ENCODE measurements at regions not wholly inside any gene's neighbourhood (a gene's known extent, or its start where the extent isn't known, plus 50 kb on each side); places are given as distances from the start of the nearest gene placed in this dataset.
A peak's percentile ranks its signal among the peaks of the same experiment; 100 is the strongest.

DNA sequence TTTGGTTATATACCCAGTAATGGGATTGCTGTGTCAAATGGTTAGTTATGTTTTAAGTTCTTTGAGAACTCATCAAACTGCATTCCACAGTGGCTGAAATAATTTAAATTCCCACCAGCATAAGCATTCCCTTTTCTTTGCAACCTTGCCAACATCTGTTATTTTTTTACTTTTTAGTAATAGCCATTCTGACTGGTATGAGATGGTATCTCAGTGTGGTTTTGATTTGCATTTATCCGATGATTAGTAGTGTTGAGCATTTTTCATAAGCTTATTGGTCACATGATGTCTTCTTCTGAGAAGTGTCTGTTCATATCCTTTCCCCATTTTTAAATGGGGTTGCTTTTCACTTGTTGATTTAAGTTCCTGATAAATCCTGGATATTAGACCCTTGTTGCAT is 435.7 kb upstream of the RIOK2 start:
- H3K79me2 ChIP-seq (ENCODE audit: control insufficient read depth, insufficient read depth, low read length, unreplicated experiment), result no peaks in the 10 kb centered on the region
- no peaks in the 10 kb centered on the region for H3K27me3 ChIP-seq (ENCODE audit: insufficient read depth, low read length)
- no peaks in the 10 kb centered on the region for H3K36me3 ChIP-seq (ENCODE audit: insufficient read depth, low read length)
- H3K4me3 ChIP-seq (ENCODE audit: low read depth, low read length), result no peak overlapping the region
- no peaks in the 10 kb centered on the region for H3K4me1 ChIP-seq (ENCODE audit: control insufficient read depth, insufficient read depth, low read length, unreplicated experiment)
- no peak overlapping the region for H2AFZ ChIP-seq (ENCODE audit: low read length, unreplicated experiment)
- H3K27ac ChIP-seq (ENCODE audit: low read depth, low read length), result no peak overlapping the region

- Histone ChIP-seq H3K27ac (ENCODE audit: low read depth, low read length) (no peak overlapping the region), H3K36me3 (ENCODE audit: insufficient read depth, low read length) (no peaks in the 10 kb centered on the region), H3K79me2 (ENCODE audit: control insufficient read depth, insufficient read depth, low read length, unreplicated experiment) (no peaks in the 10 kb centered on the region), H3K27me3 (ENCODE audit: insufficient read depth, low read length) (no peaks in the 10 kb centered on the region), H3K4me1 (ENCODE audit: control insufficient read depth, insufficient read depth, low read length, unreplicated experiment) (peaks cover 11% of the 10 kb centered on the region), H2AFZ (ENCODE audit: low read length, unreplicated experiment) (no peak overlapping the region), H3K4me3 (ENCODE audit: low read depth, low read length) (no peak overlapping the region)
Observed at GRCh38 chr5:97623441-97623840, 440.4 kb upstream of the RIOK2 start.

DNA sequence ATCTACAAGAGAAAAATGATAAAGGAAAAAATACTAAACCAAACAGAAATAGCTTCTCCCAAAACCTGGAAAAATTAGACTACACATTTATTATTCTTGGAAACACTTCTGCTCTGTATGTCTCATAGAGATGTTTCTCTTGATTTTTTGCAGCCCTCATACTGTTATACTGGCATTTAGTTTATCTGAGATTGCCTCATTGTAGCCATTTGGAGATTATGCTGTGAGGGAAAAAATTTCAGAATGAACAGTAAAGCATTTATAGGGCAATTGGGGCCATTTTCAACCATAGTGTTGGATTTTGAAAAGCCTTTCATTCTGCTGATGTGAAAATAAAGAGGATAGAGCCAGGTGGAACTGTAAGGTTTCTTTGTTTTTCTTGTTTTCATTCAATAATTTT is 441.8 kb upstream of the RIOK2 start:
- Histone ChIP-seq H3K27me3 (ENCODE audit: insufficient read depth, low read length) (no peaks in the 10 kb centered on the region), H3K27ac (ENCODE audit: low read depth, low read length) (no peak overlapping the region), H3K36me3 (ENCODE audit: insufficient read depth, low read length) (no peaks in the 10 kb centered on the region), H3K79me2 (ENCODE audit: control insufficient read depth, insufficient read depth, low read length, unreplicated experiment) (no peaks in the 10 kb centered on the region), H3K4me3 (ENCODE audit: low read depth, low read length) (no peak overlapping the region), H3K4me1 (ENCODE audit: control insufficient read depth, insufficient read depth, low read length, unreplicated experiment) (peaks cover 22% of the 10 kb centered on the region), H2AFZ (ENCODE audit: low read length, unreplicated experiment) (no peak overlapping the region)

- H3K79me2 ChIP-seq (ENCODE audit: control insufficient read depth, insufficient read depth, low read length, unreplicated experiment), result no peaks in the 10 kb centered on the region
- H3K36me3 ChIP-seq (ENCODE audit: insufficient read depth, low read length), result no peaks in the 10 kb centered on the region
- H3K27ac ChIP-seq (ENCODE audit: low read depth, low read length), result no peak overlapping the region
- no peak overlapping the region for H3K4me3 ChIP-seq (ENCODE audit: low read depth, low read length)
- peaks cover 22% of the 10 kb centered on the region for H3K4me1 ChIP-seq (ENCODE audit: control insufficient read depth, insufficient read depth, low read length, unreplicated experiment)
- no peak overlapping the region for H2AFZ ChIP-seq (ENCODE audit: low read length, unreplicated experiment)
- H3K27me3 ChIP-seq (ENCODE audit: insufficient read depth, low read length), result no peaks in the 10 kb centered on the region
Observed at GRCh38 chr5:97627272-97627671, 444.2 kb upstream of the RIOK2 start.

GRCh38 chr5:97628031-97628430 is 445.0 kb upstream of the RIOK2 start:
- Histone ChIP-seq H3K79me2 (ENCODE audit: control insufficient read depth, insufficient read depth, low read length, unreplicated experiment) (no peaks in the 10 kb centered on the region), H3K36me3 (ENCODE audit: insufficient read depth, low read length) (no peaks in the 10 kb centered on the region), H3K4me1 (ENCODE audit: control insufficient read depth, insufficient read depth, low read length, unreplicated experiment) (peaks cover 22% of the 10 kb centered on the region), H3K27ac (ENCODE audit: low read depth, low read length) (no peak overlapping the region), H3K4me3 (ENCODE audit: low read depth, low read length) (no peak overlapping the region), H2AFZ (ENCODE audit: low read length, unreplicated experiment) (peak overlapping the region; percentile 27), H3K27me3 (ENCODE audit: insufficient read depth, low read length) (no peaks in the 10 kb centered on the region)

DNA sequence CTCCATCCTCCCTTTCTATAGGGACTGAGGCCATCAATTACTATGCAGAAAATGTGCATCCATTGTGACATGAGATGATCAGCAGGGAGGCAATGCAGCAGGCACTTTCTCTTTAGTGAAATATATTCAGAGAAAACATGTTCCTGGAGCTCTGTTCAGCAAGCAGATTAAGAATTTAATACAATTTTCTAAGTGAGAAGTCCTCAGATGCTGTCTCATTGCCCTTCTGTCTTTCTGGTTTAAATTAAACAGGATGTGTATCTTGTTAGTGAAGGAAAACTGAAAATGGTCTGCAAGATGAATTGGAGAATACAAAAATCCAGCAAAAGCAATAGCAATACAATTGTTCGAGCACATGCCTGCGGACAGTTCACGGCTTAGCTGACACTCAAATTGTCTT is 445.8 kb upstream of the RIOK2 start:
- Histone ChIP-seq H2AFZ (ENCODE audit: low read length, unreplicated experiment) (peak overlapping the region; percentile 27), H3K27ac (ENCODE audit: low read depth, low read length) (peak overlapping the region; percentile 23), H3K27me3 (ENCODE audit: insufficient read depth, low read length) (no peaks in the 10 kb centered on the region), H3K4me3 (ENCODE audit: low read depth, low read length) (peak overlapping the region; percentile 60), H3K79me2 (ENCODE audit: control insufficient read depth, insufficient read depth, low read length, unreplicated experiment) (no peaks in the 10 kb centered on the region), H3K4me1 (ENCODE audit: control insufficient read depth, insufficient read depth, low read length, unreplicated experiment) (peaks cover 22% of the 10 kb centered on the region), H3K36me3 (ENCODE audit: insufficient read depth, low read length) (no peaks in the 10 kb centered on the region)

GRCh38 chr5:97629276-97629675 is 446.2 kb upstream of the RIOK2 start:
- peak overlapping the region; percentile 23 for H3K27ac ChIP-seq (ENCODE audit: low read depth, low read length)
- H3K4me1 ChIP-seq (ENCODE audit: control insufficient read depth, insufficient read depth, low read length, unreplicated experiment), result peaks cover 22% of the 10 kb centered on the region
- peak overlapping the region; percentile 60 for H3K4me3 ChIP-seq (ENCODE audit: low read depth, low read length)
- H3K27me3 ChIP-seq (ENCODE audit: insufficient read depth, low read length), result no peaks in the 10 kb centered on the region
- H3K79me2 ChIP-seq (ENCODE audit: control insufficient read depth, insufficient read depth, low read length, unreplicated experiment), result no peaks in the 10 kb centered on the region
- peak overlapping the region; percentile 27 for H2AFZ ChIP-seq (ENCODE audit: low read length, unreplicated experiment)
- H3K36me3 ChIP-seq (ENCODE audit: insufficient read depth, low read length), result no peaks in the 10 kb centered on the region

GRCh38 chr5:97635553-97635952 is 452.5 kb upstream of the RIOK2 start:
- H3K4me1 ChIP-seq (ENCODE audit: control insufficient read depth, insufficient read depth, low read length, unreplicated experiment), result no peaks in the 10 kb centered on the region
- peak overlapping the region; percentile 27 for H2AFZ ChIP-seq (ENCODE audit: low read length, unreplicated experiment)
- no peaks in the 10 kb centered on the region for H3K27me3 ChIP-seq (ENCODE audit: insufficient read depth, low read length)
- no peak overlapping the region for H3K27ac ChIP-seq (ENCODE audit: low read depth, low read length)
- H3K79me2 ChIP-seq (ENCODE audit: control insufficient read depth, insufficient read depth, low read length, unreplicated experiment), result no peaks in the 10 kb centered on the region
- no peaks in the 10 kb centered on the region for H3K36me3 ChIP-seq (ENCODE audit: insufficient read depth, low read length)
- H3K4me3 ChIP-seq (ENCODE audit: low read depth, low read length), result no peak overlapping the region

DNA sequence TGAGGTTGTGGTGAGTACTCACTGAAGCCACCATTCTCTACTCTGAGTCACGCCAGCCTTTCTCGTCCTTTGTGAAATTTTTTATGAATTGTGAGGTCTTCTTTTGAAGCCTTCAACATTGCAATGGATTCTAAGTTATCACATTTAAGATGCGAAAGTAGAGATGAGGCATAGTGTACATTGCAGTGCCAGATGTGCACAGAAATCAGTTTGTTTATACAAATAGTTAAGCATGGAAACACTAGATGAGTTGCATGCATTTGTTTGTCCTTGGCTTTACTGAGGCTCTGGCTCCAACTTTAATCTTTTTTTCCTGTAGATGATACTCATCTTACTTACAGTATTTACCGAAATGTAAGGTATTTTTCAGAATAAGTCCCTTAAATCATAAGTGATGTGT is 453.7 kb upstream of the RIOK2 start:
- Histone ChIP-seq H3K4me1 (ENCODE audit: control insufficient read depth, insufficient read depth, low read length, unreplicated experiment) (no peaks in the 10 kb centered on the region), H3K4me3 (ENCODE audit: low read depth, low read length) (no peak overlapping the region), H3K27ac (ENCODE audit: low read depth, low read length) (no peak overlapping the region), H3K79me2 (ENCODE audit: control insufficient read depth, insufficient read depth, low read length, unreplicated experiment) (no peaks in the 10 kb centered on the region), H3K36me3 (ENCODE audit: insufficient read depth, low read length) (no peaks in the 10 kb centered on the region), H2AFZ (ENCODE audit: low read length, unreplicated experiment) (no peak overlapping the region), H3K27me3 (ENCODE audit: insufficient read depth, low read length) (no peaks in the 10 kb centered on the region)

GRCh38 chr5:97641081-97641480 is 458.0 kb upstream of the RIOK2 start:
- no peak overlapping the region for H3K27ac ChIP-seq (ENCODE audit: low read depth, low read length)
- H2AFZ ChIP-seq (ENCODE audit: low read length, unreplicated experiment), result no peak overlapping the region
- no peaks in the 10 kb centered on the region for H3K36me3 ChIP-seq (ENCODE audit: insufficient read depth, low read length)
- no peak overlapping the region for H3K4me3 ChIP-seq (ENCODE audit: low read depth, low read length)
- H3K27me3 ChIP-seq (ENCODE audit: insufficient read depth, low read length), result no peaks in the 10 kb centered on the region
- no peaks in the 10 kb centered on the region for H3K4me1 ChIP-seq (ENCODE audit: control insufficient read depth, insufficient read depth, low read length, unreplicated experiment)
- H3K79me2 ChIP-seq (ENCODE audit: control insufficient read depth, insufficient read depth, low read length, unreplicated experiment), result no peaks in the 10 kb centered on the region

DNA sequence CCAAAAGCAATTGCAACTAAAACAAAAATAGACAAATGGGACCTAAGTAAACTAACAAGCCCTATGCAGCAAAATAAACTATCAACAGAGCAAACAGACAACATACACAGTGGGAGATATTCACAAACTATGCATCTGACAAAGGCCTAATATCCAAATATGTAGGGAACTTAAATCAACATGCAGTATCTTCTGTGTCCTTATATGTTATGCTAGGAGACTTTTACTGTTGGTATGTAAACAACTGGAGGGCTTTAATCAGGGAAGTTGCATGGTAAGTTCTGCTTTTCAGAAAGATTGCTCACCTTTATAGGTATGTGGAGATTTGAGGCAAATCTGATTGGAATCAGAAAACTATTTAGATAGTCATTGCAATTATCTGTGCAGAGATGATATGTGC is 461.2 kb upstream of the RIOK2 start:
- Histone ChIP-seq H3K27ac (ENCODE audit: low read depth, low read length) (no peak overlapping the region), H3K36me3 (ENCODE audit: insufficient read depth, low read length) (peaks cover 5% of the 10 kb centered on the region; the same call in 1 of the 2 replicates), H3K79me2 (ENCODE audit: control insufficient read depth, insufficient read depth, low read length, unreplicated experiment) (no peaks in the 10 kb centered on the region), H3K4me1 (ENCODE audit: control insufficient read depth, insufficient read depth, low read length, unreplicated experiment) (no peaks in the 10 kb centered on the region), H3K4me3 (ENCODE audit: low read depth, low read length) (no peak overlapping the region), H3K27me3 (ENCODE audit: insufficient read depth, low read length) (no peaks in the 10 kb centered on the region), H2AFZ (ENCODE audit: low read length, unreplicated experiment) (no peak overlapping the region)

Data from ACC112 (cell line).